H9 (cell line): ENCODE measurements at regions not wholly inside any gene's neighbourhood (a gene's known extent, or its start where the extent isn't known, plus 50 kb on each side); places are given as distances from the start of the nearest gene placed in this dataset.

ENCODE experiments used
- DNase-seq: peaks from one replicate; pipeline ENCODE4 v3.0.0-alpha.2; 2017
- H2AFZ ChIP-seq: one replicate; pipeline ENCODE4 v1.6.1; 2013; ENCODE audit warnings: mild to moderate bottlenecking, low read length, control low read depth, moderate library complexity
- H2AK5ac ChIP-seq: 2 replicates; pipeline ENCODE4 v1.6.1; 2013; ENCODE audit warnings: low read length, control low read depth, mixed read lengths; ENCODE audit not compliant: insufficient read length
- H2BK120ac ChIP-seq: one replicate; pipeline ENCODE4 v1.6.1; 2013; ENCODE audit warnings: low read depth, mild to moderate bottlenecking, low read length, control low read depth, inconsistent platforms; ENCODE audit not compliant: poor library complexity, severe bottlenecking
- H2BK12ac ChIP-seq: 2 replicates; pipeline ENCODE4 v1.6.1; 2013; ENCODE audit warnings: low read length, control low read depth, mixed read lengths, low read depth; ENCODE audit not compliant: insufficient read length
- H2BK15ac ChIP-seq: 2 replicates; pipeline ENCODE4 v1.6.1; 2013; ENCODE audit warnings: low read depth, low read length, control low read depth
- H2BK20ac ChIP-seq: one replicate; pipeline ENCODE4 v1.6.1; 2013; ENCODE audit warnings: low read depth, mild to moderate bottlenecking, low read length, control low read depth, inconsistent platforms; ENCODE audit not compliant: poor library complexity, severe bottlenecking
- H2BK5ac ChIP-seq: 2 replicates; pipeline ENCODE4 v1.6.1; 2013; ENCODE audit warnings: low read length, control low read depth, mixed read lengths; ENCODE audit not compliant: insufficient read length
- H3K14ac ChIP-seq: 2 replicates; pipeline ENCODE4 v1.6.1; 2013; ENCODE audit warnings: low read length, control low read depth; ENCODE audit not compliant: insufficient read depth
- H3K18ac ChIP-seq: 2 replicates; pipeline ENCODE4 v1.6.1; 2013; ENCODE audit warnings: low read depth, mild to moderate bottlenecking, mixed read lengths, low read length, control low read depth; ENCODE audit not compliant: insufficient read length
- H3K23ac ChIP-seq: 2 replicates; pipeline ENCODE4 v1.6.1; 2013; ENCODE audit warnings: low read length, control low read depth, mixed read lengths, low read depth; ENCODE audit not compliant: insufficient read length
- H3K23me2 ChIP-seq: 2 replicates; pipeline ENCODE4 v1.6.1; 2013; ENCODE audit warnings: low read depth, mild to moderate bottlenecking, mixed read lengths, low read length, control low read depth; ENCODE audit not compliant: insufficient read length, poor library complexity, severe bottlenecking
- H3K27ac ChIP-seq: 2 replicates; pipeline ENCODE4 v1.5.1; 2013; ENCODE audit warnings: low read length, control low read depth, mixed read lengths, low read depth; ENCODE audit not compliant: insufficient read length
- H3K27me3 ChIP-seq: 2 replicates; pipeline ENCODE4 v1.6.1; 2013; ENCODE audit warnings: low read length, control low read depth, inconsistent platforms; ENCODE audit not compliant: insufficient read depth
- H3K4ac ChIP-seq: 2 replicates; pipeline ENCODE4 v1.6.1; 2013; ENCODE audit warnings: low read depth, mild to moderate bottlenecking, control low read depth, inconsistent platforms, low read length, moderate library complexity
- H3K4me1 ChIP-seq: 2 replicates; pipeline ENCODE4 v1.6.1; 2013; ENCODE audit warnings: low read length, control low read depth, inconsistent platforms; ENCODE audit not compliant: insufficient read depth
- H3K4me2 ChIP-seq: 2 replicates; pipeline ENCODE4 v1.6.1; 2013; ENCODE audit warnings: low read length, control low read depth, mixed read lengths; ENCODE audit not compliant: insufficient read length, insufficient read depth
- H3K56ac ChIP-seq: 2 replicates; pipeline ENCODE4 v1.6.1; 2013; ENCODE audit warnings: low read depth, mild to moderate bottlenecking, mixed read lengths, low read length, control low read depth; ENCODE audit not compliant: insufficient read length
- H3K79me1 ChIP-seq: 2 replicates; pipeline ENCODE4 v1.6.1; 2013; ENCODE audit warnings: low read depth, mild to moderate bottlenecking, moderate library complexity, low read length, control low read depth, inconsistent platforms; ENCODE audit not compliant: insufficient read depth, poor library complexity, severe bottlenecking
- H3K79me2 ChIP-seq: 2 replicates; pipeline ENCODE4 v1.6.1; 2013; ENCODE audit warnings: low read length, control low read depth, inconsistent platforms; ENCODE audit not compliant: insufficient read depth
- H3K9ac ChIP-seq: 2 replicates; pipeline ENCODE4 v1.6.1; 2013; ENCODE audit warnings: low read length, control low read depth, mixed read lengths; ENCODE audit not compliant: insufficient read length; ENCODE audit errors: extremely low read depth
- H3K9me3 ChIP-seq: one replicate; pipeline ENCODE4 v1.6.1; 2013; ENCODE audit warnings: low read depth, low read length, inconsistent platforms; ENCODE audit not compliant: control insufficient read depth
- H3T11ph ChIP-seq: one replicate; pipeline ENCODE4 v1.6.1; 2013; ENCODE audit warnings: mild to moderate bottlenecking, low read length, control low read depth, inconsistent platforms
- H4K20me1 ChIP-seq: one replicate; pipeline ENCODE4 v1.6.1; 2013; ENCODE audit not compliant: control insufficient read depth, insufficient read length, insufficient read depth
- H4K5ac ChIP-seq: 2 replicates; pipeline ENCODE4 v1.6.1; 2013; ENCODE audit warnings: low read depth, mild to moderate bottlenecking, mixed read lengths, low read length, control low read depth; ENCODE audit not compliant: insufficient read length
- H4K8ac ChIP-seq: replicated peaks from 2 replicates; pipeline ENCODE4 v1.6.1; 2013; ENCODE audit warnings: low read length, control low read depth, mixed read lengths, low read depth; ENCODE audit not compliant: insufficient read length
- H4K91ac ChIP-seq: 2 replicates; pipeline ENCODE4 v1.6.1; 2013; ENCODE audit warnings: low read depth, mild to moderate bottlenecking, moderate library complexity, mixed read lengths, low read length, control low read depth; ENCODE audit not compliant: insufficient read length
- H3K27ac Mint-ChIP-seq, 3 experiments: 2 replicates in 2 of 3; 3 replicates in 1 of 3; pipeline ENCODE4 v1.8.0; 2020 to 2021; ENCODE audit warnings: mixed read lengths in 3 of 3, mild to moderate bottlenecking in 1 of 3, moderate library complexity in 1 of 3
- H3K27me3 Mint-ChIP-seq: 2 replicates; pipeline ENCODE4 v1.8.0; 2021; ENCODE audit warnings: low read depth, mild to moderate bottlenecking, moderate library complexity, mixed read lengths
- H3K36me3 Mint-ChIP-seq, 3 experiments: 2 replicates in 2 of 3; 3 replicates in 1 of 3; pipeline ENCODE4 v1.8.0; 2020 to 2021; ENCODE audit warnings: low read depth in 3 of 3, mixed read lengths in 3 of 3; ENCODE audit not compliant: insufficient read depth in 1 of 3
- H3K4me1 Mint-ChIP-seq, 2 experiments: 2 replicates each; pipeline ENCODE4 v1.8.0; 2020; ENCODE audit warnings: mixed read lengths in 2 of 2
- H3K4me3 Mint-ChIP-seq, 2 experiments: 2 replicates in 1 of 2; 3 replicates in 1 of 2; pipeline ENCODE4 v1.8.0; 2020 to 2021; ENCODE audit warnings: mild to moderate bottlenecking in 2 of 2, mixed read lengths in 2 of 2, moderate library complexity in 1 of 2
- H3K9me3 Mint-ChIP-seq, 2 experiments: 2 replicates in 1 of 2; 3 replicates in 1 of 2; pipeline ENCODE4 v1.8.0; 2020; ENCODE audit warnings: mild to moderate bottlenecking in 2 of 2, mixed read lengths in 2 of 2, moderate library complexity in 1 of 2
- CTCF ChIP-seq: fragments of 200-600 bp; sonication (generic); conservative IDR thresholded peaks from 3 replicates; pipeline ENCODE4 v1.8.0; 2021; ENCODE audit warnings: antibody characterized with exemption, mild to moderate bottlenecking
- WGBS: extraction: QIAGEN DNeasy Blood & Tissue Kit; methylation state at CpG from one replicate; pipeline ENCODE4 v1.1.7; 2013; ENCODE audit warnings: missing lambda C conversion rate, low lambda C conversion rate, mixed read lengths; ENCODE audit not compliant: insufficient read length; ENCODE audit errors: extremely low coverage; 5-methylcytosine and 5-hydroxymethylcytosine counted together

- no CpG with 5 or more reads among the region's 5 CpGs for WGBS
- no peaks in the 10 kb centered on the region for H3K27me3 Mint-ChIP-seq
- no peaks in the 10 kb centered on the region for H3K27me3 ChIP-seq
- no peak overlapping the region for H2BK5ac ChIP-seq
- H3K9me3 Mint-ChIP-seq, result no peaks in the 10 kb centered on the region
- no peak overlapping the region for H3K4ac ChIP-seq
- H2BK20ac ChIP-seq, result no peak overlapping the region
- no peaks in the 10 kb centered on the region for H3K4me1 ChIP-seq
- H3T11ph ChIP-seq, result no peak overlapping the region
- no peak for DNase-seq
- H3K4me3 Mint-ChIP-seq, result no peak overlapping the region
- H4K5ac ChIP-seq, result no peak overlapping the region
- H2BK120ac ChIP-seq, result no peak overlapping the region
- H3K79me2 ChIP-seq, result no peaks in the 10 kb centered on the region
- H3K56ac ChIP-seq, result no peak overlapping the region
- no peak overlapping the region for H4K91ac ChIP-seq
- H2AFZ ChIP-seq, result no peak overlapping the region
- no peak overlapping the region for H2AK5ac ChIP-seq
- no peak overlapping the region for H3K23ac ChIP-seq
- H2BK15ac ChIP-seq, result no peak overlapping the region
- no peak overlapping the region for H3K9ac ChIP-seq
- H3K27ac Mint-ChIP-seq, result no peak overlapping the region
- H3K79me1 ChIP-seq, result no peaks in the 10 kb centered on the region
- H3K23me2 ChIP-seq, result no peaks in the 10 kb centered on the region
- no peak overlapping the region for H3K27ac ChIP-seq
- no peak overlapping the region for H3K18ac ChIP-seq
- TF ChIP-seq CTCF, result no peak
- H3K36me3 Mint-ChIP-seq, result no peaks in the 10 kb centered on the region
- no peaks in the 10 kb centered on the region for H3K9me3 ChIP-seq
- no peak overlapping the region for H3K14ac ChIP-seq
- H3K4me1 Mint-ChIP-seq, result no peaks in the 10 kb centered on the region
- no peak overlapping the region for H3K4me2 ChIP-seq
- H4K8ac ChIP-seq, result no peak overlapping the region
- H4K20me1 ChIP-seq, result no peaks in the 10 kb centered on the region
- H2BK12ac ChIP-seq, result no peak overlapping the region
Measured at GRCh38 chr14:84453307-84453950, 1076.5 kb upstream of the FLRT2 start.
